CD14-positive monocyte (primary cell): ENCODE measurements at regions not wholly inside any gene's neighbourhood (a gene's known extent, or its start where the extent isn't known, plus 50 kb on each side); places are given as distances from the start of the nearest gene placed in this dataset.

Experiments
- DNase-seq, 3 donors: peaks; one replicate each; pipeline ENCODE4 v3.0.0-alpha.2; 2011 to 2022
- H2AFZ ChIP-seq: 2 replicates; pipeline ENCODE4 v1.6.0; 2012; ENCODE audit warnings: mild to moderate bottlenecking, low read depth, low read length, inconsistent platforms; ENCODE audit not compliant: insufficient read depth, poor library complexity, severe bottlenecking
- H3K27ac ChIP-seq, 2 donors: 1 replicate in 1 of 2; 2 replicates in 1 of 2; pipeline ENCODE4 v1.5.1; 2012 to 2013; ENCODE audit warnings: low read length in 2 of 2, control low read depth in 1 of 2, inconsistent platforms in 1 of 2, low read depth in 1 of 2, mild to moderate bottlenecking in 1 of 2
- H3K27me3 ChIP-seq, 2 donors: one replicate each; pipeline versions ENCODE4 v1.6.0 to v1.6.1; 2011 to 2013; ENCODE audit warnings: low read length in 2 of 2; ENCODE audit not compliant: control insufficient read depth in 2 of 2, insufficient read depth in 2 of 2
- H3K36me3 ChIP-seq, 2 donors: replicated peaks in 1 of 2; 1 replicate in 1 of 2; 2 replicates in 1 of 2; pipeline versions ENCODE4 v1.5.1 to v1.6.1; 2012 to 2013; ENCODE audit warnings: low read length in 2 of 2, control low read depth in 1 of 2, inconsistent platforms in 1 of 2, mild to moderate bottlenecking in 1 of 2; ENCODE audit not compliant: insufficient read depth in 2 of 2, control insufficient read depth in 1 of 2
- H3K4me1 ChIP-seq, 2 donors: 1 replicate in 1 of 2; 2 replicates in 1 of 2; pipeline versions ENCODE4 v1.5.1 to v1.6.1; 2012 to 2013; ENCODE audit warnings: low read length in 2 of 2, control low read depth in 1 of 2, inconsistent platforms in 1 of 2, mild to moderate bottlenecking in 1 of 2, moderate library complexity in 1 of 2; ENCODE audit not compliant: insufficient read depth in 2 of 2, control insufficient read depth in 1 of 2
- H3K4me2 ChIP-seq: replicated peaks from 2 replicates; pipeline ENCODE3; 2012; ENCODE audit warnings: low read length, moderate library complexity, mild to moderate bottlenecking; ENCODE audit not compliant: poor library complexity, severe bottlenecking; ENCODE audit errors: extremely low read depth
- H3K4me3 ChIP-seq, 3 experiments: fragments of 200-600 bp in 1 of 3; sonication (generic) in 1 of 3; replicated peaks in 1 of 3; 1 replicate in 2 of 3; 2 replicates in 1 of 3; pipeline ENCODE4 v1.5.1; 2011 to 2013; ENCODE audit warnings: low read length in 3 of 3, mild to moderate bottlenecking in 3 of 3, control low read depth in 2 of 3, low read depth in 2 of 3, inconsistent platforms in 1 of 3, moderate library complexity in 1 of 3
- H3K79me2 ChIP-seq: 2 replicates; pipeline ENCODE4 v1.6.0; 2012; ENCODE audit warnings: mild to moderate bottlenecking, control low read depth, inconsistent platforms, low read length, moderate library complexity; ENCODE audit not compliant: insufficient read depth
- H3K9ac ChIP-seq: 2 replicates; pipeline ENCODE4 v1.6.0; 2017; ENCODE audit warnings: low read length, mild to moderate bottlenecking; ENCODE audit not compliant: insufficient read depth, poor library complexity, severe bottlenecking
- H3K9me3 ChIP-seq, 2 donors: replicated peaks in 1 of 2; 1 replicate in 1 of 2; 2 replicates in 1 of 2; pipeline versions ENCODE4 v1.5.1 to v1.6.1; 2012 to 2013; ENCODE audit warnings: low read length in 2 of 2, control low read depth in 1 of 2; ENCODE audit not compliant: control insufficient read depth in 1 of 2, insufficient read depth in 1 of 2
- H4K20me1 ChIP-seq: 2 replicates; pipeline ENCODE4 v1.6.0; 2012; ENCODE audit warnings: mild to moderate bottlenecking, low read length, control low read depth, moderate library complexity; ENCODE audit not compliant: insufficient read depth
- H3K27ac Mint-ChIP-seq, 7 donors: one replicate each; pipeline ENCODE4 v1.8.0; 2020; ENCODE audit warnings: mild to moderate bottlenecking in 7 of 7, mixed read lengths in 7 of 7, moderate library complexity in 6 of 7, inconsistent platforms in 2 of 7
- H3K27me3 Mint-ChIP-seq, 3 donors: one replicate each; pipeline ENCODE4 v1.8.0; 2021 to 2022; ENCODE audit warnings: low read depth in 3 of 3, mild to moderate bottlenecking in 3 of 3, mixed read lengths in 3 of 3, moderate library complexity in 3 of 3, inconsistent platforms in 1 of 3
- H3K36me3 Mint-ChIP-seq, 2 donors: one replicate each; pipeline ENCODE4 v1.8.0; 2020; ENCODE audit warnings: mixed read lengths in 2 of 2, inconsistent platforms in 1 of 2, mild to moderate bottlenecking in 1 of 2
- H3K4me1 Mint-ChIP-seq: one replicate; pipeline ENCODE4 v1.8.0; 2020; ENCODE audit warnings: mild to moderate bottlenecking, mixed read lengths
- H3K4me3 Mint-ChIP-seq, 2 donors: one replicate each; pipeline ENCODE4 v1.8.0; 2020; ENCODE audit warnings: mild to moderate bottlenecking in 2 of 2, mixed read lengths in 2 of 2, moderate library complexity in 1 of 2
- H3K9me3 Mint-ChIP-seq, 7 donors: one replicate each; pipeline ENCODE4 v1.8.0; 2020 to 2022; ENCODE audit warnings: mixed read lengths in 7 of 7, mild to moderate bottlenecking in 6 of 7, moderate library complexity in 6 of 7, inconsistent platforms in 2 of 7
- CTCF ChIP-seq: fragments of 200-600 bp; IDR thresholded peaks from one replicate; pipeline ENCODE4 v1.8.0; 2022; ENCODE audit warnings: antibody characterized with exemption, mild to moderate bottlenecking
- WGBS: methylation state at CpG from one replicate; pipeline ENCODE4 v1.1.5; 2013; ENCODE audit warnings: missing lambda C conversion rate; ENCODE audit not compliant: insufficient coverage; 5-methylcytosine and 5-hydroxymethylcytosine counted together
- intact Hi-C, 2 donors: fragments of 100-400 bp; cut with micrococcal nuclease; formaldehyde crosslinking; loops; one replicate each; pipeline versions ENCODE4 v1.15.0 to v1.15.1; 2023

DNA sequence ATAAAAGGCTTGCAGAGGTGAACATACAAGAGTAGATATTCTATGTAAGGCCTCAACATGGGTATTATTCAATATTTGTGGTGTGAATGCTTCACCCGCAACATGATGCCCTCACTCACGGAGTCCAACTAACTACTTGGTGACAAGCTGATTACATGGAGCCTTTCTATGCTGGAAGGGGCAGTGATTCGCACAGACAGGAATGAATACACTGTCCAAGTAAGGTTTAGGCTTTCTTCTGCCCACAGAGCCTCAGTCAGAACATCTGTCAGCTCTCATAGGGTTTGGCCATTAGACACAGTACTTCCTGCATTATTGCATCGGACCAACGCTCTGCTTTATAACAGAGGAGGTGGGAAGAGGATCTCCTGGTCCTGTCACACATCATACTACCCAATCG is 80.3 kb upstream of the SLC35G4 start:
- Mint-ChIP-seq H3K9me3 (peaks cover 0 to 9% (median 6%) of the 10 kb centered on the region in 7 donors), H3K27me3 (peaks cover 0 to 5% (median 5%) of the 10 kb centered on the region in 3 donors), H3K27ac (no peak overlapping the region), H3K4me1 (no peaks in the 10 kb centered on the region), H3K36me3 (no peaks in the 10 kb centered on the region), H3K4me3 (no peak overlapping the region)
- H3K9ac ChIP-seq, result no peak overlapping the region
- no peaks in the 10 kb centered on the region for H3K27me3 ChIP-seq
- H3K4me2 ChIP-seq, result no peak overlapping the region
- intact Hi-C loops, result no loop called here
- H3K4me1 ChIP-seq, result no peaks in the 10 kb centered on the region
- H3K9me3 ChIP-seq, result peaks cover 0 to 16% of the 10 kb centered on the region in 2 donors
- no peak overlapping the region for H3K27ac ChIP-seq
- H4K20me1 ChIP-seq, result no peaks in the 10 kb centered on the region
- no peak for DNase-seq
- no peaks in the 10 kb centered on the region for H3K36me3 ChIP-seq
- H2AFZ ChIP-seq, result no peak overlapping the region
- 100% methylated on average over 3 of the region's 6 CpGs for WGBS
- no peak for TF ChIP-seq CTCF
- no peak overlapping the region for H3K4me3 ChIP-seq
- no peaks in the 10 kb centered on the region for H3K79me2 ChIP-seq

DNA sequence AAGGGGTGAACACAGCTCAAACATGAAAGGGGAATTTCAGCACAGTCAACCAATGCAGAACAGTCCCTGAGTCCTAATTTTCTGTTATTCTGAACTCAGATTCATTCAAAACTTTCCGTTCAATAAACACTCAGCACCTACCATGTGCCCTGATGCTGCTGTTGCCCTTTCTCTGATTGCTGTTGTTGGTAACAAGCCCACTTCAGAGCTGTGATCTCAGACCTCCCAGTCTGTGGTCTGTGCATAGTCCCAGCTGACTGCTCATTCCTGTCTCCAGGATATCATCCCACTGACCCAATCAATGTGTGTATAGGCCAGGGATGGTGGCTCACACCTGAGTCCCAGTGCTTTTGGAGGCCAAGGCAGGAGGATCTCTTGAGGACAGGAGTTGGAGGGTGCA is 82.7 kb upstream of the SLC35G4 start:
- H2AFZ ChIP-seq, result no peak overlapping the region
- TF ChIP-seq CTCF, result no peak
- H3K27me3 ChIP-seq, result no peaks in the 10 kb centered on the region
- no peaks in the 10 kb centered on the region for H3K36me3 Mint-ChIP-seq
- no peaks in the 10 kb centered on the region for H3K9me3 Mint-ChIP-seq
- no peaks in the 10 kb centered on the region for H3K9me3 ChIP-seq
- no peak for DNase-seq
- no peak overlapping the region for H3K27ac Mint-ChIP-seq
- WGBS, result 100% methylated on average over 1 of the region's 1 CpG
- no peak overlapping the region for H3K4me3 ChIP-seq
- H3K4me2 ChIP-seq, result no peak overlapping the region
- intact Hi-C loops, result no loop called here
- H3K4me1 Mint-ChIP-seq, result no peaks in the 10 kb centered on the region
- no peaks in the 10 kb centered on the region for H3K79me2 ChIP-seq
- H3K27ac ChIP-seq, result no peak overlapping the region
- H3K9ac ChIP-seq, result no peak overlapping the region
- H3K27me3 Mint-ChIP-seq, result peaks cover 2 to 4% (median 4%) of the 10 kb centered on the region in 3 donors
- H4K20me1 ChIP-seq, result no peaks in the 10 kb centered on the region
- H3K4me1 ChIP-seq, result no peaks in the 10 kb centered on the region
- H3K36me3 ChIP-seq, result no peaks in the 10 kb centered on the region
- H3K4me3 Mint-ChIP-seq, result no peak overlapping the region
